GM19438 (cell line): ENCODE measurements at regions not wholly inside any gene's neighbourhood (a gene's known extent, or its start where the extent isn't known, plus 50 kb on each side); places are given as distances from the start of the nearest gene placed in this dataset.

ENCODE experiments used
- ATAC-seq: cut with Tn5 transposase; IDR thresholded peaks from one replicate; pipeline ENCODE4 v1.9.1; 2021; ENCODE audit warnings: low read depth; ENCODE audit not compliant: unreplicated experiment

DNA sequence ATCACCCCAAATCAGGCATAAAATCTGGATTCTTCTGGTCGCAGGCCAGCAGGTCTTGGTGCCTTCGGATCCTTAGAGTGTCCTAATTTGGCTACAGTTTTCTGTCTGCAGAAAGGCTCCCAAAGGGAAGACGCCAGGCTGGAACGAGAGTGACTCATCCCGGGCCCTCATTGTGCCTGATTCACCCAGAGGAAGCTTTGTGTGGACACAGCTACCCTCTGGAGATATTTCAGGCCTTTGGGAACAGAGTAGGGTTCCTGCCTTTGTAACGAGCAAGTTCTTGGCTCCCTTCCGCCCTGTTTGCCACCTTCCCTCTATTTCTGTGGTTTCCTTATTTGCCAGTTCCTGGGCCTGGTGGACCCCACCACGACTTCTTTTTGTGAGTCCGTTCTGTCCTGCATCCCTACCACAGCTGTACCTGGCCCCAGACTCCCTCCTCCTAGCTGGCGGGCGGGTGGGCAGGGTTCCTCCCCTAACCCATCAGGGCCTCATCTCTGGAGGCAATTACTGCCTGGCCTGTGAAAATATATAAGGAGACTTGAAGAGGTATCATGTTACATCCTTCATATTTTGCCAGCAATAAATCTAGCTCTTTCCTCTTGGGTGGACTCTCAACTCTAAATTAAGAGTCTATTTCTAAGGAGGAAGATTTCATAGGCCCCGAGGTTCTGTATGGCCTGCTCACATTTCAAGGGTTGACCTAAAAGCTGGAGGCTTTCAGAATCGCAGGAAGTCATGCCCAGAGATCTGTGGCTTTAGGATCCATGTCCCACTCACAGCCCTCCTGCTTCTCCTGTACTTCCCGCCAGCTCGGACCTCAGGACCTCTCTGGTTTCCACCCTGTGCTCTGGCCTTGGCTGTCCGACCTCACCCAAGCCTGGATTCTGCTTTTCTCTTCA, 219.2 kb upstream of the ZNF32 start:
- ATAC-seq: no peak

DNA sequence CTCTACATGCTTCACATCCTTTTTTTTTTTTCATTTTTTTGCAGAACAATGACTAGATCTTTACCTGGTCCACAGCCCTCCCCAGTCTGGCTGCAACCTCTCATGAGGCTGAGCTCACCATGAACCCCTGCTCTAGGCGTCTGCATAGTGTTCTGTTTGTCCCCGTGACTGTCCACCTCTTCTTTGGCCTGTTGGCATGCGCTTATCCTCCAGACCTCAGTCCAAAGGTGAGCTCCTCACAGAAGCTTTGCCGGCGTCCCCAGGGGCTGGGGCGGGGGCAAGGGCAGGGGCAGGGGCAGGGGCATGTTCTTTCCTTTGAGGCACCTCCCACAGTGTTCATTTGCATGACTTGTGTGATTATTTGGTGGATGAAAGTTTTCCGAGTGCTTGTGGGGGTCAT, 218.4 kb upstream of the ZNF32 start:
- no peak for ATAC-seq

DNA sequence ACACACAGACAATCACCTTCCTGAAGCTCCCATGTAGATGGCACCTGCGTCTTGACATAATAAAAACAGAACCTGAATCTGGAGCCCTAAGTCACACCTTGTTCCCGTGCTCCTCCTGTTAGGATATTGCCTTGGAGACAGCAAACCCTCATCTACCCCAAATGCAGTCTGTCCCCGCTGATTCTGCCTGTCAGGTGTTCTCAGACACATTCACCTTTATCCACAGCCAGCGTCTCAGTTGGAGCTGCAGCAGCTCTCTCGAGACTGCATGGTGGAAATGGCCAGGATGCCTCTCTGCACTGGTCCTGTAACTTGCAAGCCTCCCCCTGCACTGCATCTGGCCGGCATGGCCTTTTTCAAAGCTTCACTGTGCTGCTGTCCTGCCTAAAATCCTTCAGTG, 218.0 kb upstream of the ZNF32 start:
- ATAC-seq: no peak

DNA sequence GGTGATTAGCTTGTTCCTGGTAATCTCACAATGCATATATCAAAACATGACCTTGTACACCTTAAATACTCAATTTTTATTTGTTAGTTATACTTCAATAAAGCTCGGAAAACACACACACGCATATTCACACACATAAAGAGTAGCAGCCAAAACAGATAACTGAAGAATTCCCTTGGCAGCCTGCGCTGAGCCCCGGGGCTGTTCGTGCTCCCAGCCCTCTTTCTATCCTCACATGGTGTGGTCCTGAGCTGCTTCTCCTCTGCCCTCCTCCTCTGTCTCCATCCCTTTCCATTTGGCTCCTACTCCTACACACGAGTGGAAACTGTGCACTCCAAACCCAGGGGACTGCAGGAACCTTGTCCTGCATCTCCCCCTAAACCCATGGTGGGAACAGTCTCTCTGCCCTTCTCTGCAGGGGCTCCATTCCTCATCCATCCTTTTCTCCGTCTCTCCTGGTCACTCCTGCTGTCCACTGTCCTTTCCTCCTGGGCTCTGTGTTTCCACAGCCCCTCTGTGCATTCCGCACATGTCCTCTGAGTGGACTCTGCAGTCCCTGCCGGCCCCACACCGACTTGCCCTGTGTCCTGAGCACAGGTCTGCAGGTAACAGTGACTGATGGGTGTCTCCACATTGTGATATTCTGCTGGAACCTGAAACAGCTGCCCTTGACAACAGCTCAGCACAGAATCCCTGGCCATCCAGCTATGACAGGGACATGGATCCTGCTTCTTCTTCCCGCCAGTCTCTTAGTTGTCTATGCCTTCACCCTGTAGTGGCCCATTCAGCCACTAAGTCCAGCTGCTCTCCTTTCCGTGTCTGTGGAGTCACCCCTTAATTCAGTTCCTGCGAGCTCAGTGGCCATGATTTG, 216.8 kb upstream of the ZNF32 start:
- no peak for ATAC-seq

DNA sequence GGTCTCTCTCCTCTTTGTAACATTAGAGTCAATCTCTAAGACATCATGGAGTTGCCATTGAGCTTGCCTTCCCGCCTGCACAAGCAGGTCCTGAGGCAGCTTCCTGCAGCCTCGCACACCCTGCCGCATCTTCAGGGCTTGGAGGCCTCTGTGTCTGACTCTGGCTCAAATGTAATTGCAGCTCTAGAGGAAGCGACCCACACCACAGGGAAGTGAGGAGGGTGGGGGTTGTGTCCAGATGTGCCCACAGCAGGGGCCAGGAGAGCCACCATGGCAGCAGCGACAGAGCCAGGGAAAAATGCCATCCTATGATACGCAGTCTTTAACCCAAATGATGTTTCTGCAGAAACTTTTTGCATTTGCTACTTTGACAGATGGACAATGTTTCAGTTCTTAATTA, 216.0 kb upstream of the ZNF32 start:
- ATAC-seq: no peak

DNA sequence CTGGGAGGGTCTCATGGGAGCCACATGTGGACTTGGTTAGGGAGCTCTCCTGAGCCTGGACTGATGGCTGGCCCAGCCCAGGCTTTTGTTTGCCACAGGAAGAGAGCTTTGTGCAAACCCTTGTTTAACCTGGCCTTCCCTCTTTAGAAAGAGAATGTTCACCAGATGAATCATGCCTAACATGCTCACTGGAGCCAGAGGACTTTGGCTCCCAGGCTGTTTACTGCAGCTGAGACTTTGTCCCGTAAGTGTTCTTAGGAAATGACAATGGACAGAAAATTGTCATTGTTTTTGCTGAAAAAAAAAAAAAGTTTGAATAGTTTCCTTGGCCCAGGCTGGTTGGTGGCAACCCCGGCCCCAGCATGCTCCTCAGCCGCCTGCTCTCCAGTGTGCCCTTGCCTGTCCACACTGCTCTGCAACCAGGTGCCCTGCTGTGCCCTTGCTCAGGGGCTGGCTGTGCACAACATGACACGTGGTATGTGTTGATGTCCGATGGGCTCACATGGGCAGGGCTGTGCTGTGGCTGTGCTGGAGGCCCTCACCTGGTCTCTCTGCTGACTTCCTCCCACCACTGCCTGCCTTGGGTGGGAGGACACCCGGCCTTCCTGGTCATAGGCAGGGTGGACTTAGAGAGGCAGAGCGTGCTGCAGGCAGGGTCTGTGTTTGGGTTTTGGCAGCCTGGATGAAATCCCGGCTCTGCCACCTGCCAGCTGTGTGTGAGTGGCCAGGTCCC, 215.3 kb upstream of the ZNF32 start:
- ATAC-seq: no peak

DNA sequence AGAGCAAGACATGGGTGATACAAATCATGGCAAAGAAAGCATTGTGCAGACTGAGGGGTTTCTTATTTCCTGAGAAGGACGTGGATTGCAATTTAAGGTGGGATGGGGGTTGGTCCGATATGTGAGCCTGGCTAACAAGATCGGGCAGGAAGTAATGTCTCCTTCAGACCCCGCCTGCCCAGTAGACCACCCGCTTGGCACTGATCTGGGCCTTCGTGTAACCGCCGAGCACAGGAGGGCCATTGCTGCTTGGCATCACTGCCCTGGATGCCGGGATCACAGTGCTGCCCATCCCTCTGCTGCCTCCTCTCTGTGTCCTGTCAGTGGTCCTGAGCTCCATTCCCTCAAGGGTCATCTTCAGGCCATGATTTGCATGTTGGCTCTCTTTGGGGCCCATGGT, 214.6 kb upstream of the ZNF32 start:
- no peak for ATAC-seq

DNA sequence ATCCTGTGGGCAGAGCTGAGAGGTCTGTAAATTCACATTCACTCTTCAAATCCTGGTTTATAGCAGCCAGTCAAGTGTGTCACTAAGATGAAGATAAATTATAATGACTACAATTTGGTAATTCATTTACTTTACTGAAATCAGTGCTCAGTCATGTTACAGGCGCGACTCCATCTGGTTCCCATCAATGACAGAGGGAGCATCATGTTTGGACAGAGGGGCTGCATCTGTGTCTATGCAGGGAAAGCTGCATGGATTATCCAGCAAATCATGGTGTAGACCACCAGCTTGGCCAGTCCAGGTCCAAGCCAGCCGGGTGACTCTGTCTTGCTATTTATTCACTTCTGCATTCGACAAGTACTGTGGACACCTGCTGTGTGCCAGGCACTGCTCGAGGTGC, 214.1 kb upstream of the ZNF32 start:
- ATAC-seq: no peak

DNA sequence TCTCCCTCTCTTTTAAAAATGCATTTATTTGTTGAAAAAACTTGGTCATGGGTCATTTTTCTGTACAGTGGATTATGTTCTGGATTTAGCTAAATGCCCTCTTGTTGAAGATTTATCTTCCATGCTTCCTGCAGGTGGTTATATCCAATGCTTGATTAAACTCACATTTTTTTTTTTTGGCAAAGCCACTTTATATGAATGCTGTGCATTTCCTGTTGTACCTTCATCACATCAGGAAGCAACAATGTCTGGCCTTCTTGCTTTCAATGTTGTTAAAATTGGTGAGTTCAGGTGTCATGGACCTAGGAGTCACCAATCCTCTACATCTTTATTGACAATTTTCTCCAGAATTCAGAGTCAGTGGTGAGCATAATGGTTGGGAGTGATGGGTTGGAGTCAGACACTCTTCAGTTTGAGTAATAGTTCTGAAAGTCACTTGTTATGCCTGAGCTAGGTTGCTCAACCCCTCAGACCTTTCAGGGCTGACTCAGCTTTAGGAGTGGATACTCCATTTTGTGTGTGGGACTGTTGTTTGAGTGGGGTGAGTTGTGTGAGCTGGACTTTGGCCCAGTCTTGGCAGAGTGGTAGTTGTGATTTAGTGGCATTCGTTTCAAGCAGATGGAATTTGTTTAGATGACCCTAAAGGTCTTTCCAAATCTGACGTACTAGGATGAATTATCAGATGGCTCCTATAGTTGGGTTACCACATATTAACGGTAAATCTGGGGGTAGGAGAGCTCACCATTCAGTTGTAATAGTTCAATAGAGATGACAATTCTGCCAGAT, 213.5 kb upstream of the ZNF32 start:
- ATAC-seq: no peak

DNA sequence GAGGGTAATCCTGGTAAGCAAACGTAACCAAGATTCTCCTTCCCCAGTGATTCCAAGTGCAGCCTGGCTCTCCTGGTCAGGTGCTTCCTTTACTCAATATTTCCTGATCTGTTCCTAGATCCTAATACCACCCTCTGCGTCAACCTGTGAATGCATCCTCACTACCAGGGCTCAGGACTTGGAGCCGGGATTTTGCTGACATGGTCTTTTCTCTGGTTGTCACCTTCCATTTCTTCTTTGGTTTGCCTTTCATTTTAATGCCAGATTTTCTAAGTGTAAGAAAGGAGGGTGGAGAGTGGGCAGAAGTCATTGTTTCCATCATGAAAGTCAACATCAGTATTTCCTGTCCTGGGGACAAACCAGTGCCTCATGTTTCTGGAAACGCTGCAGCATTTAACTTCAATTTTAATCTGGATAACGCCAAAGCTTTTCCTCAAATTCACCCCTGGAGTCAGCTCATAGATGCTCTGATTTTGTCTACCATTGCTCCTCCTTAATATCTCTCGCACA, 210.4 kb upstream of the ZNF32 start:
- ATAC-seq: no peak

DNA sequence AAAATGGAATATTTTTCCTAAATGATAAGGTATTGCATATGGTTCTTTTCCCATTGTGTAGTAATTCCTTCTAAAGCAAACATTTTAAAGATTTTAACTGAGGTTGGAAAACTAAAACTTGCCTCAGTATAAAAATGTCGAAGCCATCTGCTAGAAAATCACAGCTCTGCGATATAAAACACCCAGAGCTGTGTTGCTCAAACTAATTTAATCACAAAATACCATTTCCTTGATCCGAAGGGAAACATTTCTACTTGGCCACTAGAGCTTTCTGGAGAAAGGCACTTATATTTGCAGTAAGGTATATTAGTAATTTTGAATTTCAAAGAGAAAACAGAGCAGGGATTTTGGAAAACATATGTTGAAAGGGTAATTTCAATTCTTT, 209.2 kb upstream of the ZNF32 start:
- no peak for ATAC-seq

DNA sequence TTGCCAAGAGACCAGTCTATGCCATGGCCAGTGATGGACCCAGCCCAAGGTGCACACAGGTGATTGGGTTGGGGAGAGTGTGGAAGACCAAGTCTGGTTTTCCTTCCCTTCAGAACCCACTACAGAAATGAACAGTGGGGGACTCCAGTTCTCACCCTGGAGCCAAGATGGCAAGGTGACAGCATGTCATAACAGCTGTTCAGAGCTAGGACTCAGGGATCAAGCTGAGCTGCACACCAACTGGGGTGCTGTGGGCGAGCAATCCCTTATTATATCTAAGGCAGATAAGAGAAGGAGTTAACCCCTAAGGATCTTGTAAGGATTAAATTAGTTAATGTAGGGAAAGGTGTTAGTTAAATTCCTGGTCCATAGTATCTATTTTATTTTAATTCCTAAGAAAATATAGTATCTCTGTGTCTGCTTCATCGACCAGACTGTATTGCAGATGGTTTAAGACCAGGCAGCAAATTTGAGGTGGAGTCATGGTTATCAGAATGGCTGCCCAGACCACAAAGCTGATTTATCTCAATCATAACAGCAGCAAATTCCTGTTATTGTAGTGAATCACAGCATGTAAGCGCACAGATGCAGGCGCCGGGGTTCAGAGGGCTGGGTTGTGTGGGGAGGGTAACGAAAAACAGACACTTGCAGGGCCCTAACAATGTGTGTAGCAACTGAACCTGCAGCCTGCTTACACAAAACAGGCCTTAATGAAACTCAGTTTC, 208.7 kb upstream of the ZNF32 start:
- ATAC-seq: no peak

DNA sequence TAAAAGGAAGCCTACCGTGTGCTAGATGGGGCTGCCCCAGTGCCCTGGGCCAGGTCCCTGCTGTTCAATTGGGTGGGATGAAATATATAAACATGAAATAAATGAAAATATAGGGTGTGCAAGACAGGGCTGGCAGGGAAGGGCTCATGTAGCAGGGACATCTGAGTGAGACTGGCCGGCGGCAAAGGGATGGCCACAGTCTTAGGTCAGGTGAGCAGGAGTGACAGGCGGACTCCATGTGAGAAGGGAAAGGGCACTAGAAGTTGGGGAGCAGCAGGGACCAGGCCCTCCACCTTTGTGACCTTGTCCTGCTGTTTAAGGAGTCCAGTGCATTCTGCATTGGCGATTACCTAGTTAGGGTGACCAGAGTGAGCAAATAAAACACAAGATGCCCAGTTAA, 207.6 kb upstream of the ZNF32 start:
- no peak for ATAC-seq

DNA sequence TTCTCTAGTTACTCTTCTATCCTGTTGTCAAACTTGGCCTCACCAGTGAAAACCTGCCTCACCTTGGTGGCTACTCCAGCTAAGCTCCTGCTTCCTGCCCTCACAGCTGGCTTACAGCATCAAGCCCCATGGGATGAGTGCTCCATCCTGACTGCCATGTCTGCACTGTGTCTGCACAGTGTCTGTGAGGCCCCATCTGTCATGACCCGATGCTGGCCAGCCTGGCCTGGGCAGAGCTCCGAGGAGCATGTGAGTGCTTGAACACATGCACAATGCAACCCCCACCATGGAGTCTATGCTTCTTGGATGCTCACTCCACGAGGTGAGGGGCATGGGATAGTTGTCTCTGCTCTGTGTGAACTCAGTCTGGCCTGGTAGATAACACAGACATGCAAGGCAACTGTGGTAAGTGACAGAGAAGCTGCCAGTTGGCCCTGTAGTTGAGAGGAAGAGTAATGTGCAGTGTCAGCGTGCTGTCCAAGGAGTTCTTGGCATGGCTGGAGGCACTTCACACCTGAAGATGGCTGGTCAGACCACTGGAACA, 207.1 kb upstream of the ZNF32 start:
- no peak for ATAC-seq

DNA sequence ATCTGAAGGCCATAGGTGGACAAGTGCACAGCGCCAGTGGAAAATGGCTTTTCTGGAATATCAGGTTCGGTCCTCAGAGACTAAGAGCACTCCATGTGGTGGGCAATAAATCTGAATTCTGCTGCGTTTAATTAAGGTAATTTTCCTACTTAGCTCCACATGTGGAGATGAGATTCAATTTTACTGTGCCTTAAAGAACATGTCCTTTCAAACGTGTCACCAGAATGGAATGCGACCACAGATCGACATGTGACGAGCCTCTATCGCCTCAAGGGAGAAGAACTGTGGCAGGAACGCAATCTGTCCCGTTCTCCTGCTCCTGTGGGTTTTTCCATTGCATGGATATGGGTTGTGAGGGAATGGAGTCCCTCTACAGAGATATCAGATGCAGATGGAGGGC, 205.3 kb upstream of the ZNF32 start:
- ATAC-seq: no peak

DNA sequence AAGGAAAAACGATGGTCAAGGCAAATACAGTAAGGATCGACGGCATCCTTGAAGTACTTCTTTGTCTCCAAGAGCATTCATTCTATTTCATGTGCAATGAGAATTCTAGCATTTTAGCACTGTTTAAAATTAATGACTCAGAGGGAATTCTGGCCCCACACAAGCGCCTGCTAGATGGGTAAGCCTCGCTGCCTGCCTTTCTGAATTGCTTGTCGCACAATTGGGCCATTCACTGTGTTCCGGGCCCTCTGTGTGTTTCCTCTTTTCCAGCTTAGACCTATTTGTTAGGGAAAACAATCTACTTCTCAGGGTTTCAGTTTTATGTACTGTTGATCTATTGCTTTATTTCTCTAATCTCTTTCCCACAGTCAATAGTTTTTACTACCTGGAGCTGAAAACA, 204.7 kb upstream of the ZNF32 start:
- ATAC-seq: no peak

DNA sequence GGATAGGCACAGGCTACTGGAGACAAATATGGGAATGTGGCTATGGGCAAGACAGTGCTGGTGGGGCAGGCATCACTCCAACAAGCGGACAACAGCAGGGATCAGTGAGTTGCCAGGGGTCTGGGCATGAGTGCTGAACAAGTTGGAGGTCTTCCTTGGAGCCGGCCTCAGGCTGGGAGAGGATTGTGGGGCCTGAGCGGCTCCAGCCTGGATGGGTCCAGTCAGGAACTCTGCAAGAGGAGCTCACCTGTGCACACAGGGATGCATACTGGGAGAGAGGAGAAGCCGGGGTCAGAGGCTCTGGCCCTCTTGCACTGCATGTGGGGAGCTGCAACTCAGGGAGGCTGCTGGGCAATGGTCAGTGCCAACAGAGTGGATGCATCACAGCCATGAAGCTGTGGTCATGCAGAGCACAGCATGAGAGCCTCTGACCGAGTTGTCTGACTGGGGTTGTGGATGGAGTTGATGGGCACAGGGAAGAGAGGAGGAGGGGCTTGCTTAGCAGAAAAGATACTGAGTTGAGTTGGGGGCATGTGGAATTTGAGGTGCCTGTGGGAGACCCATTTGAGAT, 204.0 kb upstream of the ZNF32 start:
- ATAC-seq: no peak

DNA sequence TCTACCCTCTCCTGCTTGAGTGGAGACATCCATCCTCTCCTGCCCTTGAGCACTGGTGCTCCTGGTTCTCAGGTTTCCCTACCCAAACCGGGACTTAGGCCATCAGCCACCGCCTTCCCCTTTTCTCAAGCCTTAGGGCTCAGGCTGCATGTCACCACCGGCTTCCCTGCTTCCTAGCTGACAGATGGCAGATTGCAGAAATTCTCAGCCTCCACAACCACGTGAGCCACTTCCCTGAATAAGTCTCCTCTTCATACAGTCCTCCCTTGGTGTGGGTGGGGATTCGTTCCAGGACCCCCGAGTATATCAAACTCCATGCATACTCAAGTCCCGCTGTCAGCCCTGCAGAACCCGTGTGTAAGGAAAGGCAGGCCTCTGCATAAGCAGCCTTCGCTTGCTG, 203.5 kb upstream of the ZNF32 start:
- no peak for ATAC-seq

DNA sequence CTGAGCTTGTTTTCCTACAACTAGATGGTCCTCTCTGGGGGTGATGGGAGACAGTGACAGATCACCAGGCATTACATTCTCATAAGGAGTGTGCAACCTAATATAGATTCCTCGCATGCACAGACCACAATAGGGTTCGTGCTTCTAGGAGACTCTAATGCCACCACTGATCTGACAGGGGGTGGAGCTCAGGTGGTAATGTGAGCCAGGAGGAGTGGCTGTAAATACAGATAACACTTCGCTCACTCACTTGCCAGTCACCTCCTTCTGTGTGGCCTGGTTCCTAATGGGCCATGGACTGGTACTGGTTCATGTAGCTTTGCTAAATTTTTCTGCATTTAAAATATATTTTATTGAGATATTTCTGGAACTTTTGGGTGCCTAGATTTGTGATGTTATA, 202.3 kb upstream of the ZNF32 start:
- no peak for ATAC-seq
